ENCODE measurements at regions not wholly inside any gene's neighbourhood (a gene's known extent, or its start where the extent isn't known, plus 50 kb on each side); places are given as distances from the start of the nearest gene placed in this dataset.
"Not testable (repeated sequence)": the region's sequence is repeated elsewhere in the genome, so short reads cannot be mapped to it uniquely, and the experiment has no call there.

GRCh38 chr19:28545397-28545796, 667.6 kb downstream of the UQCRFS1 start:
- DNase-seq: not testable (repeated sequence)

DNA sequence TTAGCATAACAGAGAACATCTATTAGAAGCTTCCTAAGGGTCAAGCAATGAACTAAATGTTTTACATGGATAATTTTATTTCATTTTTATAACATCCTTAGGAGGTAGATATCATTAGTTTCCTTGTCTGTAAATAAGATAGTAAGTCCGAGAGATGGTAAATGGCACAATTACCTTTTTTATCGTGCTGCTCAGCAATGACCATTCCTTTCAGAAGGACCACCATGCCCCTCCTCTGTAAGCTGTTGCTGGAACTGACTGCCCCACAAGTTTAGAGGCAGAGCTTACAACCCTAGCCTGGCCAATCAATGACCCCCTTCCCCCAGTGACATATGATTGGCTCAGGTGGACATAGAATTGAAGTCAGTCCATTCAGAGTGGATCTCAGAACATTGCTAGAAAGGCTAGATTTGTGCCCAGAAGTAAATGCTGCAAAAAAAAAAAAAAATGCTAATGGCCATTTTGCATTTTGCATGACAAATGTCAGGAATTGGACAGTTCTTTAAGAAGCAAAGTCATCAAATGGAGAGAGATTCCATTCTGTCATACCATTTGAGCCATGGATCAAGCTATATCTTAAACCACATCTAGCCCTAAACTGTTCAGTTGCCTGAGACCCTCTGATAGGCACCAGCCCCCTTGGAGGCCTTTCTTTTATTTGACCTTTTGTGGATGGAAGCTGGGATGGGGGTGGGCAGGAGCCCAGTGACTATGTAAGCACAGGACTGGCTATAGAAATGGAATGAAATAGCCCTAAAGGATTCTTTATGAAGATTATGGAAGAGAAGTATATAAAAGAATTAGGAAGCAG, 668.3 kb downstream of the UQCRFS1 start:
- no peak for DNase-seq

DNA sequence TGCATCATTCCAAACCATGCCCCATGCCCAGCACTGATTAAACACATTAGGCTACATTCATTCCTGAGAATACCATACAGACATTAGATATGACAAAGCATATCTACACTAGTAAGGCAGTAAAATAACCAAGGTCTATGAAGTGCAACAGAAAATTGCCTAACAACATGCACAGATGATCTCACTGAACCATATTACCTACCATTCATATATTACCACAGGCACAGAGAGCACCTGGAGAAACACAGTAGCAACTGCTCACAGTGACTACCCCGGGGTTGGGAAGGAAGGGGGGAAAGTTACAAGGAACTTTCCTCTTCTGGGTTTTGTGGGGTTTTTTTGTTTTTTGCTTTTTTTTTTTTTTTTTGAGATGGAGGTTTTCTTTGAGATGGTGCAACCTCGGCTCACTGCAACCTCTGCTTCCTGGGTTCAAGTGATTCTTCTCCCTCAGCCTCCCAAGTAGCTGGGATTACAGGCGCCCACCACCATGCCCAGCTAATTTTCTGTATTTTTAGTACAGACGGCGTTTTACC, 669.6 kb downstream of the UQCRFS1 start:
- no peak for DNase-seq

DNA sequence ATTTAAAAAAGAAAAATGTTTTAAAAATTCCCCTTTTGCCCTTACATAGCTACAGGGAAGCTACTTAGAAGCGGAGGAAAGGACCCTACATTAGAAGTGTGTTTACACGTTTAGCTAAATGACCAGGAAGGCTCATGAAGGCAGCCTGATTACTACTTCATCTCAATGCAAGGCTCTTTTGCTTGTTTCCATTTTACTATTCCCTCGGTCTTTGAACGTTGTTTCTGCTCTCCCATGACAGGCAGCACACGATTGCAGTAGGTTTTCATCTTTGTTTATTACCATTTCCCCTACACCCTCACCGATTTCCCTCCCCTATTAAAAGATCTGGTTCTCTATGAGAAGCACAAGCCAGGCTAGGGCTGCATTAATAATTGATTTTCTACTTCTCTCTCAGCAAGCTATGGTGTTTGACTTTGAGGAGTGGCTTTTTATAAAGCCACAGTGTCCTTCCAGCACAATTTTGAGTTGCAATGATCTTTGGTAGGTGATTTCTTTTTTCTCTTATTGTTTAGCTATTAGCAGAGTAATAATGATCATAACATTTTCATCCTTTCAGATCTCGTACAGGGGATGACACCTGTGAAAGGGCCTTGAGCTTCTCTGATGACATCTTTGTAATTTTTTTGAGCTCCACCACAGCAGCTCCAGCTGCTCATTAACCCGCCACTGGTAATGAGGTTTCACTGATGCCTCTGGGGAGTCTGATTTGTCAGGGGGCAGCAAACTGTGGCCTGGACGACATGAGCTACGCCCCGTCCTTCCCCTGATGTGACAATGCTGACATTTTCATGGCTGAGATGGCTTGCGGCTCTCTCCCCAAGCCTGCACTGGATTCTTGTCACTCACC, 670.3 kb downstream of the UQCRFS1 start:
- no peak for DNase-seq

DNA sequence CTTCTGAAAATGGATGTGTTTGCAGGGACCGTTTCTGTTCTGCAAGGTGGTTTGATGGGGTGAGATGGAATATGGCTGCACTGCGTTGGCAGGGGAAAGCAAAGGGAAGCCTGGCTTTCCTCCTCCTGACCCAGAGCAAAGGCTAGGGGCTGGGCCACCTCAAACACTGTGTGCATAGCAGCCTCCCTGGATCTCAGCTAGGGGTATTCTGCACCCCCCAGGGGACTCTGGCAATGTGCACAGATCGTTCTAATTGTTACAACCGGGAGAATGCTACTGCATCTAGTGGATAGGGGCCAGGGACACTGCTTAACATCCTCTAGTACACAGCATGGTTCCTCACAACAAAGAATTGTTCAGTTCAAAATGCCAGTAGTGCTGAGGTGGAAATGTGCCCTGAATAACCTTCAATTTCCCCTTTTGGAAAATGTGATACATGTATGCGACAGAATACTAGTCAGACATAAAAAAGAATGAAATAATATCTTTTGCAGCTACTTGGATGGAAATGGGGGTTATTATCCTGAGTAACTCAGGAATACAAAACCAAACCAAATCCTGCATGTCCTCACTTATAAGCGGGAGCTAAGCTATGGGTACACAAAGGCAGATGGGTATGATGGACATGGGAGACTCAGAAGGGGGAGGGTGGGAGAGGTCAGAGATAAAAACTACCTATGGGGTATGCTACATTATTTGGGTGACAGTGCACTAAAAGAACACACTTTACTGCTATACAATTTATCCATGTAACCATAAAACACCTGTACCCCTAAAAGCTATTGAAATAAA, 671.2 kb downstream of the UQCRFS1 start:
- no peak for DNase-seq

DNA sequence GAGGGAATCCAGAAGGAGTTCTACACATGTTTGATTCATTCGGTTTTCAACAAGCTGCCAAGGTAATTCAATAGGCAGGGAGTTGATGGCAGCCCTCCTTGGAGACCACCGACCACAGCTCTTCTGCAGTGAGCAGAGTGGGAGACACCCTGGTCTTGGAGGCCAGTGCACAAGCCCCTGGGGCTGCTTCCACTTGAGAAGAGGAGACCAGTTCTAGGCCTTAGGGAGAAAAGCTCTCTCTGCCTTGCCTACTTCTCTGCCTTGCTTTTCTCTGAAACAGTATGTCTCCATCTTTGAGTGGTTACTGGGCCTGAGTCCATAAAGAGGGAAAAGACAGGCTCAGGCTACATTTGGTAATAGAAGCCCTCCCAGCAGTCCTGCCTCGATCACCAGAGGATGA, 671.9 kb downstream of the UQCRFS1 start:
- no peak for DNase-seq

DNA sequence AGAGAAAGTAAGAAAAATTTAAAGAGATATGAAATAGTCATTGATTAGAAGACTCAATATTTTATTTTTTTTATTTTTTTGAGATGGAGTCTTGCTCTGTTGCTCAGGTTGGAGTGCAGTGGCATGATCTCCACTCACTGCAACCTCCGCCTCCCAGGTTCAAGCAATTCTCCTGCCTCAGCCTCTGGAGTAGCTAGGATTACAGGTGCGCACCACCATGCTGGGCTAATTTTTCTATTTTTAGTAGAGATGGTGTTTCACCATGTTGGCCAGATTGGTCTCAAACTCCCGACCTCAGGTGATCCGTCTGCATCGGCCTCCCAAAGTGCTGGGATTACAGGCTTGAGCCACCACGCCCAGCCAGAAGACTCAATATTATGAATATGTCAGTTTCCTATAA, 672.6 kb downstream of the UQCRFS1 start:
- DNase-seq: not testable (repeated sequence)

- DNase-seq: no peak
Measured at GRCh38 chr19:28539759-28540158, 673.2 kb downstream of the UQCRFS1 start.

- not testable (repeated sequence) for DNase-seq
Measured at GRCh38 chr19:28538579-28538978, 674.4 kb downstream of the UQCRFS1 start.

GRCh38 chr19:28537896-28538295, 675.1 kb downstream of the UQCRFS1 start:
- DNase-seq: no peak

- DNase-seq: no peak
Measured at GRCh38 chr19:28537079-28537478, 675.9 kb downstream of the UQCRFS1 start.

- no peak for DNase-seq
Measured at GRCh38 chr19:28535352-28535775, 677.6 kb downstream of the UQCRFS1 start.

DNA sequence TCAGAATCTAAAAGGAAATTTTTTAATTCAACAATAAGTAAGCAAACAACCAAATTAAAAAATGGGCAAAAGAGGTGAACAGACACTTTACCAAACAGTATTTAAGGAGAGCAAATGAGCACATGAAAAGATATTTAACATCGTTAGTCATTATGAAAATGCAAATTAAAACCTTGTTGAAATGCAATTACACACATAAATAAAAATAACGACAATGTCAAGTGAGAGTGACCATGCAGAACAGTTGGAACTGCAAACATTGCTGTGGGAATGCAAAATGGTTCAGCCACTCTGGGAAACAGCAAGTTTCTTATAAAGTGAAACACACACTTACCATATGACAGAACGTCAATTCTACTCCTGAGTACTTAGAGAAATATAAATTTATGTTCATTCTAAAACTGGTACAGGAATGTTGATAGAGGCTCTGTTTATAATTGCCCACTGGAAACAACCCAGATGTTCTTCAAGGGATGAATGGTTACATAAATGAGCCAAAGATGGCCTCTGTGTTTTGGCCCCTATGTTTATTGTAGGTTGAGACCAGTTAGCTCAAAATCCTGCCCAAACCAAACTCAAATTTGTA, 678.1 kb downstream of the UQCRFS1 start:
- no peak for DNase-seq

- no peak for DNase-seq
Measured at GRCh38 chr19:28532765-28533341, 680.1 kb downstream of the UQCRFS1 start.

- no peak for DNase-seq
Measured at GRCh38 chr19:28531979-28532378, 681.0 kb downstream of the UQCRFS1 start.

GRCh38 chr19:28530406-28531035, 682.4 kb downstream of the UQCRFS1 start:
- no peak for DNase-seq

GRCh38 chr19:28526038-28526437, 686.9 kb downstream of the UQCRFS1 start:
- DNase-seq: no peak

DNA sequence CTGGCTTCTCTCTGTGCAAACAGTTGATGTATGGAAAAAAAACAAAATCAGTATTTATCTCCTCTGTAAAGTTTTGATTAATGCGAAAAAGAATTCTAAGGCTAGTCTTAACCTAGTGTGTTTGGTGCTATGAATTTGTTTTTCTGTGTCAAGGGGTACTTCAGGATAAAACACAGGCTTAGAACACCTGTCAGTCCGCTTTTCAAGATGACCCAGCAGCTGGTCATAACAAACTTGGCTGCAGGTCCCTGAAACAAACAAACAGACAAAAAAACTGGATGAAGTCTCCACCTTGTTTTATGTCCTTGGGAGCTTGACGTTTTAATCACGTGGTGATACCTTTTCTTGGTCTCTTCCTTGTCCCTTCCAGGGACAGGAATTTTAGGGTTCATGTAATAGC, 689.3 kb downstream of the UQCRFS1 start:
- DNase-seq: no peak

- no peak for DNase-seq
Measured at GRCh38 chr19:28522545-28522922, 690.4 kb downstream of the UQCRFS1 start.

DNA sequence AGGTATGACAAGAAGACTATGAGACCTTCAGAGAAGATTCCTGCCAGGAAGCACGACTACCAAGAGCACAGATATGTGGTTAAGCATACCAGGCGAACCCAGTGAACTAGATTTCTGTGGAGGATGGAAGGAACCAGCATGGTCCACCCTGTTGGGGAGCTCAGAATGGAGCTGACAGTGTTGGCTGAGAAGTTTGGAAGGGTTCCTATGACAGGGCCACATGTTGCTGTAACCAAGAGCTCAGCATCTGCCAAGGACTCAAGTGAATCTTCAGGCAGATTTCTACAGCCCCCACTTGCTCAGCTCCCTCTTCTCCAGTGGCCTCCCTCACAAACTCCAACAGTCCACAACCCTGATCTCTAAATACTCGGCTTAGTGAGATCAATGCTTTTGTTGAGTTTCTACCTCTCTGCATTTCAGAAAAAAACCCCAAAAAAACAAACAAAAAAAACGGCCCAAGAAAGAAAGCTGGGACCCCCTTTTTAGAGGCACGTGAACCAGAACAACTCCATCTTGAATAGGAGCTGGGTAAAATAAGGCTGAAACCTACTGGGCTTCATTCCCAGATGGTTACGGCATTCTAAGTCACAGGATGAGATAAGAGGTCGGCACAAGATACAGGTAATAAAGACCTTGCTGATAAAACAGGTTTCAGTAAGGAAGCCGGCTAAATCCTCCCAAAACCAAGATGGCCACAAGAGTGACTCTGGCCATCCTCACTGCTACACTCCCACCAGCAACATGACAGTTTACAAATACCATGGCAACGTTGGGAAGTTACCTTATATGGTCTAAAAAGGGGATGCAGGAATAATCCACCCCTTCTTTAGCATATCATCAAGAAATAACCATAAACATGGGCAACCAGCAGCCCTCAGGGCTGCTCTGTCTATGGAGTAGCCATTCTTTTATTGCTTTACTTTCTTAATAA, 691.1 kb downstream of the UQCRFS1 start:
- DNase-seq: no peak

Data from activated CD4-positive, alpha-beta T cell treated with anti-CD3 and anti-CD28 coated beads for 1 hour (primary cell).